ENCODE measurements at regions not wholly inside any gene's neighbourhood (a gene's known extent, or its start where the extent isn't known, plus 50 kb on each side); places are given as distances from the start of the nearest gene placed in this dataset.
A peak's percentile ranks its signal among the peaks of the same experiment; 100 is the strongest.

- Histone ChIP-seq H3K27me3 (ENCODE audit: control insufficient read depth, insufficient read depth, low read length) (peaks cover 21% of the 10 kb centered on the region), H3K36me3 (replicated peaks; ENCODE audit: control insufficient read depth, insufficient read depth, low read length) (no peaks in the 10 kb centered on the region), H3K4me3 (ENCODE audit: insufficient read depth, low read depth, low read length) (peak overlapping the region; percentile 85)
- peak; percentile 19 for DNase-seq
Observed at GRCh38 chr4:180057299-180057721, 2185.9 kb upstream of the TENM3 start.

GRCh38 chr4:180057891-180058671 lies 2185.1 kb upstream of the TENM3 start:
- DNase-seq = peak; percentile 51
- H3K4me3 ChIP-seq (ENCODE audit: insufficient read depth, low read depth, low read length) = peak overlapping the region; percentile 85
- H3K27me3 ChIP-seq (ENCODE audit: control insufficient read depth, insufficient read depth, low read length) = peaks cover 21% of the 10 kb centered on the region
- H3K36me3 ChIP-seq (replicated peaks; ENCODE audit: control insufficient read depth, insufficient read depth, low read length) = no peaks in the 10 kb centered on the region

- DNase-seq = peak; percentile 82
- peak overlapping the region; percentile 85 for H3K4me3 ChIP-seq (ENCODE audit: insufficient read depth, low read depth, low read length)
- peaks cover 21% of the 10 kb centered on the region for H3K27me3 ChIP-seq (ENCODE audit: control insufficient read depth, insufficient read depth, low read length)
- H3K36me3 ChIP-seq (replicated peaks; ENCODE audit: control insufficient read depth, insufficient read depth, low read length) = no peaks in the 10 kb centered on the region
Observed at GRCh38 chr4:180058691-180059215, 2184.4 kb upstream of the TENM3 start.

- DNase-seq = peak; percentile 67
- peak overlapping the region; percentile 85 for H3K4me3 ChIP-seq (ENCODE audit: insufficient read depth, low read depth, low read length)
- no peaks in the 10 kb centered on the region for H3K36me3 ChIP-seq (replicated peaks; ENCODE audit: control insufficient read depth, insufficient read depth, low read length)
- peaks cover 21% of the 10 kb centered on the region for H3K27me3 ChIP-seq (ENCODE audit: control insufficient read depth, insufficient read depth, low read length)
Observed at GRCh38 chr4:180059216-180059881, 2183.9 kb upstream of the TENM3 start.

GRCh38 chr4:180060159-180060889 lies 2182.9 kb upstream of the TENM3 start:
- Histone ChIP-seq H3K27me3 (ENCODE audit: control insufficient read depth, insufficient read depth, low read length) (peaks cover 21% of the 10 kb centered on the region), H3K4me3 (ENCODE audit: insufficient read depth, low read depth, low read length) (peak overlapping the region; percentile 85; the same call in 1 of the 2 replicates), H3K36me3 (replicated peaks; ENCODE audit: control insufficient read depth, insufficient read depth, low read length) (no peaks in the 10 kb centered on the region)
- DNase-seq = peak; percentile 10

GRCh38 chr4:180081072-180081471 lies 2162.1 kb upstream of the TENM3 start:
- H3K4me3 ChIP-seq (ENCODE audit: insufficient read depth, low read depth, low read length) = no peak overlapping the region
- H3K27me3 ChIP-seq (ENCODE audit: control insufficient read depth, insufficient read depth, low read length) = no peaks in the 10 kb centered on the region
- no peaks in the 10 kb centered on the region for H3K36me3 ChIP-seq (replicated peaks; ENCODE audit: control insufficient read depth, insufficient read depth, low read length)
- no peak for DNase-seq

GRCh38 chr4:180084561-180084960 lies 2158.6 kb upstream of the TENM3 start:
- no peaks in the 10 kb centered on the region for H3K36me3 ChIP-seq (replicated peaks; ENCODE audit: control insufficient read depth, insufficient read depth, low read length)
- no peak for DNase-seq
- no peak overlapping the region for H3K4me3 ChIP-seq (ENCODE audit: insufficient read depth, low read depth, low read length)
- H3K27me3 ChIP-seq (ENCODE audit: control insufficient read depth, insufficient read depth, low read length) = no peaks in the 10 kb centered on the region

GRCh38 chr4:180086480-180087190 lies 2156.6 kb upstream of the TENM3 start:
- Histone ChIP-seq H3K27me3 (ENCODE audit: control insufficient read depth, insufficient read depth, low read length) (no peaks in the 10 kb centered on the region), H3K36me3 (replicated peaks; ENCODE audit: control insufficient read depth, insufficient read depth, low read length) (no peaks in the 10 kb centered on the region), H3K4me3 (ENCODE audit: insufficient read depth, low read depth, low read length) (no peak overlapping the region)

GRCh38 chr4:180098586-180098985 lies 2144.6 kb upstream of the TENM3 start:
- no peak for DNase-seq
- H3K4me3 ChIP-seq (ENCODE audit: insufficient read depth, low read depth, low read length) = no peak overlapping the region
- no peaks in the 10 kb centered on the region for H3K36me3 ChIP-seq (replicated peaks; ENCODE audit: control insufficient read depth, insufficient read depth, low read length)

More at GRCh38 chr4:180086480-180087190, 2156.6 kb upstream of the TENM3 start:
- no peak for DNase-seq

GRCh38 chr4:180099957-180100356 lies 2143.2 kb upstream of the TENM3 start:
- H3K4me3 ChIP-seq (ENCODE audit: insufficient read depth, low read depth, low read length) = no peak overlapping the region
- H3K27me3 ChIP-seq (ENCODE audit: control insufficient read depth, insufficient read depth, low read length) = no peaks in the 10 kb centered on the region
- no peak for DNase-seq
- no peaks in the 10 kb centered on the region for H3K36me3 ChIP-seq (replicated peaks; ENCODE audit: control insufficient read depth, insufficient read depth, low read length)

More at GRCh38 chr4:180098586-180098985, 2144.6 kb upstream of the TENM3 start:
- no peaks in the 10 kb centered on the region for H3K27me3 ChIP-seq (ENCODE audit: control insufficient read depth, insufficient read depth, low read length)

- H3K4me3 ChIP-seq (ENCODE audit: insufficient read depth, low read depth, low read length) = no peak overlapping the region
- DNase-seq = peak; percentile 3
- H3K27me3 ChIP-seq (ENCODE audit: control insufficient read depth, insufficient read depth, low read length) = no peaks in the 10 kb centered on the region
- H3K36me3 ChIP-seq (replicated peaks; ENCODE audit: control insufficient read depth, insufficient read depth, low read length) = no peaks in the 10 kb centered on the region
Observed at GRCh38 chr4:180100433-180101344, 2142.5 kb upstream of the TENM3 start.

- no peaks in the 10 kb centered on the region for H3K27me3 ChIP-seq (ENCODE audit: control insufficient read depth, insufficient read depth, low read length)
- H3K36me3 ChIP-seq (replicated peaks; ENCODE audit: control insufficient read depth, insufficient read depth, low read length) = no peaks in the 10 kb centered on the region
- no peak overlapping the region for H3K4me3 ChIP-seq (ENCODE audit: insufficient read depth, low read depth, low read length)
- peak; percentile 13 for DNase-seq
Observed at GRCh38 chr4:180101348-180102083, 2141.7 kb upstream of the TENM3 start.

GRCh38 chr4:180103794-180104193 lies 2139.4 kb upstream of the TENM3 start:
- H3K27me3 ChIP-seq (ENCODE audit: control insufficient read depth, insufficient read depth, low read length) = no peaks in the 10 kb centered on the region
- no peak for DNase-seq
- H3K4me3 ChIP-seq (ENCODE audit: insufficient read depth, low read depth, low read length) = no peak overlapping the region
- H3K36me3 ChIP-seq (replicated peaks; ENCODE audit: control insufficient read depth, insufficient read depth, low read length) = no peaks in the 10 kb centered on the region

Measured in H7 (cell line).